MCF 10A (cell line): ENCODE measurements at regions not wholly inside any gene's neighbourhood (a gene's known extent, or its start where the extent isn't known, plus 50 kb on each side); places are given as distances from the start of the nearest gene placed in this dataset.

ENCODE experiments used
- BruUV-seq: library from RNA; stranded (reverse); fragments of 400-500 nt; replicated peaks from 2 replicates; lab custom pipeline; 2021; lab: Mats Ljungman, UMichigan
- CTCF ChIA-PET: fragments of 300-600 bp; sonication (Branson Sonifier 250); formaldehyde crosslinking; extraction: SDS; loops from one replicate; lab custom pipeline; 2021; ENCODE audit warnings: antibody characterized with exemption, inconsistent platforms; lab: Yijun Ruan, JAX
- POLR2A ChIA-PET: fragments of 300-600, 350-650 bp; sonication (Branson Sonifier 250); formaldehyde crosslinking; extraction: SDS; loops from one replicate; lab custom pipeline; 2020; ENCODE audit warnings: antibody characterized with exemption, inconsistent platforms; lab: Yijun Ruan, JAX
- DNase-seq: peaks from one replicate; pipeline ENCODE4 v3.0.0-alpha.2; 2018; ENCODE audit not compliant: unreplicated experiment
- H3K27ac Mint-ChIP-seq: one replicate; pipeline ENCODE4 v1.8.0; 2022; ENCODE audit warnings: mild to moderate bottlenecking, low read depth, mixed read lengths; ENCODE audit not compliant: unreplicated experiment
- H3K27me3 Mint-ChIP-seq: one replicate; pipeline ENCODE4 v1.8.0; 2022; ENCODE audit warnings: mixed read lengths; ENCODE audit not compliant: insufficient read depth, unreplicated experiment
- H3K36me3 Mint-ChIP-seq: one replicate; pipeline ENCODE4 v1.8.0; 2022; ENCODE audit warnings: mild to moderate bottlenecking, moderate library complexity, mixed read lengths; ENCODE audit not compliant: insufficient read depth, unreplicated experiment
- H3K4me1 Mint-ChIP-seq: one replicate; pipeline ENCODE4 v1.8.0; 2022; ENCODE audit warnings: mixed read lengths; ENCODE audit not compliant: insufficient read depth, unreplicated experiment
- H3K4me3 Mint-ChIP-seq: one replicate; pipeline ENCODE4 v1.8.0; 2022; ENCODE audit warnings: mild to moderate bottlenecking, moderate library complexity, mixed read lengths; ENCODE audit not compliant: unreplicated experiment
- H3K9me3 Mint-ChIP-seq: one replicate; pipeline ENCODE4 v1.8.0; 2022; ENCODE audit warnings: mixed read lengths; ENCODE audit not compliant: unreplicated experiment
- CTCF ChIP-seq: fragments of 200-600 bp; IDR thresholded peaks from one replicate; pipeline ENCODE4 v1.8.0; 2022; ENCODE audit warnings: antibody characterized with exemption, mild to moderate bottlenecking; ENCODE audit not compliant: unreplicated experiment
- intact Hi-C: fragments of 100-400 bp; cut with micrococcal nuclease; formaldehyde crosslinking; loops from 2 replicates; pipeline ENCODE4 v1.14.1; 2022

GRCh38 chr1:191857600-191857999 lies 300.7 kb upstream of the RGS18 start:
- H3K9me3 Mint-ChIP-seq = peaks cover 8% of the 10 kb centered on the region
- H3K27ac Mint-ChIP-seq = no peak overlapping the region
- H3K4me1 Mint-ChIP-seq = no peaks in the 10 kb centered on the region
- no peaks in the 10 kb centered on the region for H3K27me3 Mint-ChIP-seq
- POLR2A ChIA-PET = no interaction called here
- no peak for DNase-seq
- CTCF ChIA-PET = no interaction called here
- no peak for TF ChIP-seq CTCF
- no peaks in the 10 kb centered on the region for H3K36me3 Mint-ChIP-seq
- no peak overlapping the region for H3K4me3 Mint-ChIP-seq
- intact Hi-C loops = no loop called here
- no TSS peak for BruUV-seq

GRCh38 chr1:191865479-191865878 lies 292.8 kb upstream of the RGS18 start:
- intact Hi-C loops = no loop called here
- no peaks in the 10 kb centered on the region for H3K27me3 Mint-ChIP-seq
- peaks cover 6% of the 10 kb centered on the region for H3K4me1 Mint-ChIP-seq
- POLR2A ChIA-PET = no interaction called here
- peak overlapping the region; percentile 28 for H3K27ac Mint-ChIP-seq
- DNase-seq = no peak
- H3K36me3 Mint-ChIP-seq = no peaks in the 10 kb centered on the region
- no TSS peak for BruUV-seq
- TF ChIP-seq CTCF = no peak
- H3K9me3 Mint-ChIP-seq = peaks cover 22% of the 10 kb centered on the region
- CTCF ChIA-PET = no interaction called here
- H3K4me3 Mint-ChIP-seq = no peak overlapping the region

GRCh38 chr1:191866155-191866554 lies 292.1 kb upstream of the RGS18 start:
- peaks cover 6% of the 10 kb centered on the region for H3K4me1 Mint-ChIP-seq
- no peak for TF ChIP-seq CTCF
- BruUV-seq = no TSS peak
- H3K9me3 Mint-ChIP-seq = peaks cover 22% of the 10 kb centered on the region
- H3K36me3 Mint-ChIP-seq = no peaks in the 10 kb centered on the region
- DNase-seq = no peak
- intact Hi-C loops = no loop called here
- H3K4me3 Mint-ChIP-seq = no peak overlapping the region
- H3K27me3 Mint-ChIP-seq = no peaks in the 10 kb centered on the region
- ChIA-PET CTCF (interaction anchor here (0.6 kb wide), 1 partner anchor 453 kb away, joined by 3 read pairs; no protein-coding TSS in a partner anchor), POLR2A (no interaction called here)
- no peak overlapping the region for H3K27ac Mint-ChIP-seq

DNA sequence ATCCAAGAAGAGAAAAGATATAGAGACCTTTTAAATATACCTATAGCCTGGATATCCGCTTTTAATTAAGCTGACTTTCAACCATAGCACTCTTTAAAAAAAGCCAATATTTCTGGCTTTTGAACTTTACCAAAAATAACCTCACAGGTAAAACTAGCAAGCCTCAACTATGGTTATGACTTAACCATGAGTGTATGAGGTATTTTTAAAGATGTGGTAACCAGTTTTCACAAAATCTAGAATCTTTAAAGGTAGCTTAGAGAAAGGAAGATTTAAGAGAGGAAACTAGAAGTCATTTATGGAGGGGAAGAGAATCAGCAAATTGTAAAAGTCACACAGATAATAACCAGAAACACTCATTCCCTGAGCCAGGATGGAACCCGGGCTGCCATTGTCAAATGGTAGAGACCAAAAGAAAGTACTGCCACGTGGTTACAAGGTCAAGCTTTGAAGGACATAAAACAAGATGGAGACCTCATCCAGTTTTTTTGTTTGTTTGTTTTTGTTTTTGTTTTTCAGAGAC lies 288.4 kb upstream of the RGS18 start:
- DNase-seq = no peak
- no peak for TF ChIP-seq CTCF
- BruUV-seq = no TSS peak
- POLR2A ChIA-PET = interaction anchor here (1.4 kb wide), 1 partner anchor 12 kb away, joined by 4 read pairs; no protein-coding TSS in a partner anchor
- peaks cover 6% of the 10 kb centered on the region for H3K4me1 Mint-ChIP-seq
- H3K9me3 Mint-ChIP-seq = no peaks in the 10 kb centered on the region
- intact Hi-C loops = no loop called here
- no peaks in the 10 kb centered on the region for H3K36me3 Mint-ChIP-seq
- no peak overlapping the region for H3K27ac Mint-ChIP-seq
- CTCF ChIA-PET = no interaction called here
- no peak overlapping the region for H3K4me3 Mint-ChIP-seq
- H3K27me3 Mint-ChIP-seq = no peaks in the 10 kb centered on the region
